C4-2B (cell line): ENCODE measurements at regions not wholly inside any gene's neighbourhood (a gene's known extent, or its start where the extent isn't known, plus 50 kb on each side); places are given as distances from the start of the nearest gene placed in this dataset.

Experiments used
- H3K27ac ChIP-seq: fragments of 450-650 bp; 2 replicates; pipeline ENCODE4 v1.5.1; 2017
- ZFX ChIP-seq: fragments of 450-650 bp; IDR thresholded peaks from 2 replicates; pipeline ENCODE4 v1.6.1; 2017
- TF ChIP-seq, protein P1 (sequence below): fragments of 450-650 bp; conservative IDR thresholded peaks from 2 replicates; pipeline ENCODE4 v1.5.1; 2017; ENCODE audit warnings: mild to moderate bottlenecking

DNA sequence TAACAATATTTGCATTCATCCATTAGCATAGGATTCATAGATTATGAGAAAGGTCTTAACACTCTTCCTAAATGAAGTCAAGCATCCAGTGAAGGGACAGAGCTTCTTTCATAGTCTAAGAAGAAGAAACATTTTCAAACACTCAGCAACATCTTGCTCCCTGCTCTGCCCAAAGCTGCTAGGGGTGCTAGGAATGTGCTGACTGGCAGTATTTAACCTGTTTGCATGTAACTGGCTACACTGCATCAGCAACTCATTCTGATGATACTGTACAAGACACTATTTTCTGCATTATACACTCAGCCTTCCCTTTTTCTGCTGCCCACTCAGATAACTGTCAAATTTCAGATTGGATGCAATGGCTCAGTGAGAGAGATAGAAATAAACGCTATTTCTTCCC, 495.1 kb upstream of the ARID1B start:
- TF ChIP-seq ZFX: no peak
- TF ChIP-seq, protein P1, sequence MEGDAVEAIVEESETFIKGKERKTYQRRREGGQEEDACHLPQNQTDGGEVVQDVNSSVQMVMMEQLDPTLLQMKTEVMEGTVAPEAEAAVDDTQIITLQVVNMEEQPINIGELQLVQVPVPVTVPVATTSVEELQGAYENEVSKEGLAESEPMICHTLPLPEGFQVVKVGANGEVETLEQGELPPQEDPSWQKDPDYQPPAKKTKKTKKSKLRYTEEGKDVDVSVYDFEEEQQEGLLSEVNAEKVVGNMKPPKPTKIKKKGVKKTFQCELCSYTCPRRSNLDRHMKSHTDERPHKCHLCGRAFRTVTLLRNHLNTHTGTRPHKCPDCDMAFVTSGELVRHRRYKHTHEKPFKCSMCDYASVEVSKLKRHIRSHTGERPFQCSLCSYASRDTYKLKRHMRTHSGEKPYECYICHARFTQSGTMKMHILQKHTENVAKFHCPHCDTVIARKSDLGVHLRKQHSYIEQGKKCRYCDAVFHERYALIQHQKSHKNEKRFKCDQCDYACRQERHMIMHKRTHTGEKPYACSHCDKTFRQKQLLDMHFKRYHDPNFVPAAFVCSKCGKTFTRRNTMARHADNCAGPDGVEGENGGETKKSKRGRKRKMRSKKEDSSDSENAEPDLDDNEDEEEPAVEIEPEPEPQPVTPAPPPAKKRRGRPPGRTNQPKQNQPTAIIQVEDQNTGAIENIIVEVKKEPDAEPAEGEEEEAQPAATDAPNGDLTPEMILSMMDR: no peak
- H3K27ac ChIP-seq: no peak overlapping the region

- no peak overlapping the region for H3K27ac ChIP-seq
Observed at GRCh38 chr6:156281266-156281665, 495.9 kb upstream of the ARID1B start.

GRCh38 chr6:156280065-156280464, 497.1 kb upstream of the ARID1B start:
- TF ChIP-seq, protein P1: no peak
- no peak for TF ChIP-seq ZFX
- H3K27ac ChIP-seq: no peak overlapping the region

More at GRCh38 chr6:156281266-156281665, 495.9 kb upstream of the ARID1B start:
- TF ChIP-seq, protein P1: no peak
- TF ChIP-seq ZFX: no peak

DNA sequence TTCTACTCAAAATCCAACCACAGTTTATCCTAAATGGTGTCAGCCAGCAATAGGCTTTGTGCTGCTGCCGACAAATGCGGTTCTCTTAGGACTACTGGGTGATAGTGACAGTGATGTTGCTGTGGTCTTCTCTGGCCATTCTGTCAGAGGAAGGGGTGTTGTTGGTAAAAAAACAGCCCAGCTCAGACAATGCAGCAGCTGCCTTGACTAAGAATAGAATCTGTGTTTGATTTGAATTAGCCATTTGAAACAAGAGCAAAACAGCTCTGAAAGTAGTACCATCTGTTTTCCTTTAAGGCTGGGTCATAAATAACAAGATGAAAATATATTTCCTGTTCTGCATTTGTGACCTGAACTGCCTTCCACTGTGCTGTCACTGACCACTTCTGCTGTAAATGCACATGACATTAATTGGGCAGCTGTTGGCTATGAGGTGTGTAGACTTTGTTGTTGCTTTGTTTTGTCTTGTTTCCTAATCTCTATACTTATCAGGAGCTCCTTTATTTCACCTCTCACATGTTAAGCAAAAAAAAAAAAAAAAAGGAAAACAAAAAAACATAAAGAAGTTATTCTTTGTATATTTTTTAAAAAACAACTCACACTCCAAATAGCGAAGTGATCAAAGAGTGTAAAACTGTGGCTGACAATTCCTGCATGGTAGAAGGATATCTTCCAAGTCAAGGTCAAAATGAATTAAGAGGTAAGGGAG, 497.8 kb upstream of the ARID1B start:
- TF ChIP-seq, protein P1: no peak
- no peak for TF ChIP-seq ZFX
- H3K27ac ChIP-seq: no peak overlapping the region

GRCh38 chr6:156273065-156273711, 504.0 kb upstream of the ARID1B start:
- no peak overlapping the region for H3K27ac ChIP-seq
- TF ChIP-seq, protein P1: no peak
- no peak for TF ChIP-seq ZFX

DNA sequence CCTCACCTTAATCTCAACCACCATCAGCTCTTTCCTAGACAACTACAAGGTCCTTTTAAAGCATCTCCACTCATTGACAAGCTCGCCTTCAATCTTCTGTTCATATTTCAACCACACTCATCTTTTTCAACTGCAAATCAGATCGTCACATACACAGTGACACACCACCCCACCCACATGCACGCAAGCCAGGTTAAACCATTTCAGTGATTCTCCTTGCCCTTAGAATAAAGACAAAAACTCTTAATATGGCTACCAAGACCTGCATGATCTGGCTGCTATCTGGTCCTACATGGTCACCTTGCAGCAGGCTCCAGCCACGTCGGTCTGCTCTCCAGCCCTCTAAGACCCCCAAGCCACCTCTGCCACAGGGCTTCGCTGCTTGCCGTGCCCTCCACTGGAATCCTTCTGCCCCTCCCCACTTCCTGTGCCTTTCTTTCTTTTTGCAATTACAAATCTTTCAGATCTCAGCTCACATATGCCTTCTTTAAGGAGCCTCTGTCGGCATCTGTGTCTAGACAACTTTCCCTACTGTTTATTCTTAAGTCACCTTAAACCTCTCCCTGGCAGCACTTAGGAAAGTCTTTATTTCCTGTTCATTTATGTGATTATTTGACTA, 507.3 kb upstream of the ARID1B start:
- H3K27ac ChIP-seq: no peak overlapping the region
- TF ChIP-seq, protein P1: no peak
- no peak for TF ChIP-seq ZFX

GRCh38 chr6:156268849-156269248, 508.3 kb upstream of the ARID1B start:
- H3K27ac ChIP-seq: no peak overlapping the region
- no peak for TF ChIP-seq ZFX
- TF ChIP-seq, protein P1: no peak
